ENCODE measurements at regions not wholly inside any gene's neighbourhood (a gene's known extent, or its start where the extent isn't known, plus 50 kb on each side); places are given as distances from the start of the nearest gene placed in this dataset.

DNA sequence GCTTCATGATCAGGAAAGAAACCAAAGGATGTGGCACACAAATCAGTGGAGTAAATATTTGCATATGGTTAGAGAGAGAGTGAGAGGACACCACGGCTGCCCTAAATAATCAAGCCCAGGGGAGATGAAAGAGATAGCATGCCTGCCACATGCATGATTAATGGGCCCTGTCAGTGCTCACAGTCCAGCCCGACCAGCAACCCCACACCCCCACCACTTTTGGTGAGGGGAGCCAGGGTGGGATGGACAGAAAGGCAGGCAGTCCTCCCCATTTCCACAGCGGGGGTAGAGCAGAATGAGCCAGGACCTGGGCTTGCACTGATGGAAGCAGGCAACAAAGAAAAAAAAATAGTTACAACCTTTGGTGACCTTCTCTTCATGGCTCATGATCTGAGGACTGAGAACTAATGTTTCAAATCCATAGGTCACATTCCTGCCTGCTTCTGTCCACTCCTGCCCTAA is 545.0 kb downstream of the ETS1 start:
- no peak for ATAC-seq
- Histone ChIP-seq H3K4me1 (no peaks in the 10 kb centered on the region), H3K27ac (no peak overlapping the region), H3K4me2 (no peak overlapping the region), H3K4me3 (no peak overlapping the region), H3K9me3 (no peaks in the 10 kb centered on the region)
- POLR2A ChIA-PET: no interaction called here
- DNase-seq (ENCODE audit: low read depth in 1 of 2, low spot score in 1 of 2): no peak
- FAIRE-seq: no peak
- TF ChIP-seq MYC (IDR thresholded peaks at IDR 0.05; ENCODE audit: borderline replicate concordance, low read length): no peak
- TF ChIP-seq, protein P1, sequence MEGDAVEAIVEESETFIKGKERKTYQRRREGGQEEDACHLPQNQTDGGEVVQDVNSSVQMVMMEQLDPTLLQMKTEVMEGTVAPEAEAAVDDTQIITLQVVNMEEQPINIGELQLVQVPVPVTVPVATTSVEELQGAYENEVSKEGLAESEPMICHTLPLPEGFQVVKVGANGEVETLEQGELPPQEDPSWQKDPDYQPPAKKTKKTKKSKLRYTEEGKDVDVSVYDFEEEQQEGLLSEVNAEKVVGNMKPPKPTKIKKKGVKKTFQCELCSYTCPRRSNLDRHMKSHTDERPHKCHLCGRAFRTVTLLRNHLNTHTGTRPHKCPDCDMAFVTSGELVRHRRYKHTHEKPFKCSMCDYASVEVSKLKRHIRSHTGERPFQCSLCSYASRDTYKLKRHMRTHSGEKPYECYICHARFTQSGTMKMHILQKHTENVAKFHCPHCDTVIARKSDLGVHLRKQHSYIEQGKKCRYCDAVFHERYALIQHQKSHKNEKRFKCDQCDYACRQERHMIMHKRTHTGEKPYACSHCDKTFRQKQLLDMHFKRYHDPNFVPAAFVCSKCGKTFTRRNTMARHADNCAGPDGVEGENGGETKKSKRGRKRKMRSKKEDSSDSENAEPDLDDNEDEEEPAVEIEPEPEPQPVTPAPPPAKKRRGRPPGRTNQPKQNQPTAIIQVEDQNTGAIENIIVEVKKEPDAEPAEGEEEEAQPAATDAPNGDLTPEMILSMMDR (IDR thresholded peaks at IDR 0.05): no peak
- CTCF ChIA-PET: interaction anchor here (1.5 kb wide), 1 partner anchor 10 kb away, joined by 5 read pairs; no protein-coding TSS in a partner anchor
- WGBS (ENCODE audit: missing lambda C conversion rate): 8% methylated on average over 3 of the region's 3 CpGs

DNA sequence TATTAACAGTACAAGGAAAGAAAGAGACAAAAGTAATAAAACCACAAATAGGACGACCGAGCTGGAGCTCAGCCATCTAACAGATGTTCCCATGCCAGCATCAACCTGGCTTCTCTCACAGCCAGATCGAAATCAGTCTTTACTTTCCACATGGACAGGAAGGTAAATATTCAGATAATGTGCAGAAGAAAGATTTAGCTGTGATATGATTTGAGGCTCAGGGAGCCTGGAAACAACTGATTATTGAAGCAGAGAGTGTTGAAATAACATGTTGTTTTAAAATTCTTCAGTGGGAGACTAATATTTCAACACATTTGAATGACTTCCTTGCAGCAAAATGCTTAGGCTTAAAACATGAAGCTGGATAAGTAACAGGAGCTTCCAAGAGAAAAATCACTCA is 546.8 kb downstream of the ETS1 start:
- no peak for FAIRE-seq
- no peak for TF ChIP-seq KDM1A (IDR thresholded peaks at IDR 0.05; ENCODE audit: low read depth)
- no peak for TF ChIP-seq MYC (IDR thresholded peaks at IDR 0.05; ENCODE audit: borderline replicate concordance, low read length)
- no peak for DNase-seq (ENCODE audit: low read depth in 1 of 2, low spot score in 1 of 2)
- 4% methylated on average over 3 of the region's 3 CpGs for WGBS (ENCODE audit: missing lambda C conversion rate)
- H3K4me2 ChIP-seq: no peak overlapping the region
- ChIA-PET POLR2A (no interaction called here), CTCF (no interaction called here)
- H3K9me3 ChIP-seq: no peaks in the 10 kb centered on the region
- no peaks in the 10 kb centered on the region for H3K4me1 ChIP-seq
- no peak overlapping the region for H3K27ac ChIP-seq
- ATAC-seq: no peak
- H3K4me3 ChIP-seq: no peak overlapping the region

DNA sequence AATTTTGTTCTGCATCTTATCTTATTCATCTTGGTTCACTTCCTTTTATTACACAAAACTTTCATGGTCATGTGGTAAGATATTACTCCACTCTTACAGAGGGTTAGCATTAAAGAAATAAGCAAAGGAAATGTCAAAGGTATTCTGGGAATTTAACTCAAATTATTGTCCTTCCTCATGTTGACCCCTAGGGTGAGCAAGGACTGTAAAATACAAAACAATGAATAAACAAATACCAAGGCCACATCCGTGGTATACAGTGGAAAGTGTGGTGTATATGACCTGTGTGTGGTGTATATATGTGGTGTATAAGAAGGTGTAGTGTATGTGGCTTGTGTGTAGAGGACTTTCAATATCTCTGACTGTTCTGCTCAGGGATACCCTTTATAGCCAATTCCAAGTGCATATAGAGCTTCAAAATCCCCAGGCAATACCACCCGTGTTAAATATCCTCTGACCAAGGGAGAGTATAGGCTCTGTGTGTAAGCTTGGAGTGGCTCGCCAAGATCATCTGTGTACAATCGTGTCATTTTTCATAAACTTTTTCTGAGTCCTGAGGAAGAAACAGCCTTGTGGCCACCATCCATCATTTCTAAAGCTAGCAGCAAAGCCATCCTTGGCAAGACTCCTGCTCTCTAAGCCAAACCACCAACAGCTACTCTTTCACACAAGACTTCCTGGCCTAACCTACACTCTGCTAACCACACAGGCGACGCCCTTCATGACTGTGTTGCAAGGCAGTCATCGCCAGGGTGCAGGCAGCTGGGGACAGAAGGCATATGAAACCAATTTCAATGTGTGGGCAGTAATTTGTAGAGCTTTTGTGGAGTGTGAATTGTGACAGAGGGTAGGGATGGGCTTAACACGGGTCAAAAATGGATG is 548.0 kb downstream of the ETS1 start:
- ChIA-PET POLR2A (no interaction called here), CTCF (interaction anchor here (0.7 to 1.6 kb wide), 4 partner anchors 10 to 1711 kb away, joined by 3 to 5 read pairs (median 4); no protein-coding TSS in a partner anchor)
- Histone ChIP-seq H3K9me3 (no peaks in the 10 kb centered on the region), H3K27ac (no peak overlapping the region), H3K4me1 (no peaks in the 10 kb centered on the region), H3K4me3 (no peak overlapping the region), H3K4me2 (no peak overlapping the region)
- TF ChIP-seq FOXS1 (CRISPR knock-in tag; IDR thresholded peaks at IDR 0.05): no peak
- TF ChIP-seq, protein P2, sequence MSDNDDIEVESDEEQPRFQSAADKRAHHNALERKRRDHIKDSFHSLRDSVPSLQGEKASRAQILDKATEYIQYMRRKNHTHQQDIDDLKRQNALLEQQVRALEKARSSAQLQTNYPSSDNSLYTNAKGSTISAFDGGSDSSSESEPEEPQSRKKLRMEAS (IDR thresholded peaks at IDR 0.05): no peak
- TF ChIP-seq EHF (CRISPR knock-in tag; IDR thresholded peaks at IDR 0.05): no peak
- TF ChIP-seq BHLHE40 (IDR thresholded peaks at IDR 0.05; ENCODE audit: low read depth, low read length): no peak
- no peak for TF ChIP-seq TP53 (CRISPR knock-in tag; IDR thresholded peaks at IDR 0.05)
- no peak for TF ChIP-seq CBX8 (IDR thresholded peaks at IDR 0.05)
- no peak for TF ChIP-seq JUNB (IDR thresholded peaks at IDR 0.05)
- TF ChIP-seq NPAS2 (CRISPR knock-in tag; IDR thresholded peaks at IDR 0.05; ENCODE audit: borderline replicate concordance): no peak
- TF ChIP-seq, protein P3, sequence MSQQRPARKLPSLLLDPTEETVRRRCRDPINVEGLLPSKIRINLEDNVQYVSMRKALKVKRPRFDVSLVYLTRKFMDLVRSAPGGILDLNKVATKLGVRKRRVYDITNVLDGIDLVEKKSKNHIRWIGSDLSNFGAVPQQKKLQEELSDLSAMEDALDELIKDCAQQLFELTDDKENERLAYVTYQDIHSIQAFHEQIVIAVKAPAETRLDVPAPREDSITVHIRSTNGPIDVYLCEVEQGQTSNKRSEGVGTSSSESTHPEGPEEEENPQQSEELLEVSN (IDR thresholded peaks at IDR 0.05; ENCODE audit: borderline replicate concordance, low read depth): no peak
- no peak for TF ChIP-seq NR3C1 (IDR thresholded peaks at IDR 0.05)
- no peak for TF ChIP-seq CHD4 (IDR thresholded peaks at IDR 0.05; ENCODE audit: borderline replicate concordance)
- no peak for TF ChIP-seq FOSL2 (IDR thresholded peaks at IDR 0.05)
- no peak for TF ChIP-seq FOSL2 (CRISPR knock-in tag; IDR thresholded peaks at IDR 0.05)
- no peak for TF ChIP-seq CHD2 (IDR thresholded peaks at IDR 0.05; ENCODE audit: low read length, partially characterized antibody)
- no peak for TF ChIP-seq RFX5 (IDR thresholded peaks at IDR 0.05)
- TF ChIP-seq RAD21 (conservative IDR thresholded peaks at IDR 0.05 in 1 of 2, IDR thresholded peaks at IDR 0.05 in 1 of 2): no peak
- TF ChIP-seq EHMT2 (IDR thresholded peaks at IDR 0.05; ENCODE audit: low read depth): no peak
- no peak for TF ChIP-seq RCOR1 (IDR thresholded peaks at IDR 0.05; ENCODE audit: low read depth, low read length)
- ATAC-seq (no peak), DNase-seq (ENCODE audit: low read depth in 1 of 2, low spot score in 1 of 2) (no peak), FAIRE-seq (no peak)
- WGBS (ENCODE audit: missing lambda C conversion rate): 46% methylated on average over 7 of the region's 8 CpGs
